Endothelial cell of umbilical vein (primary cell): ENCODE measurements at regions not wholly inside any gene's neighbourhood (a gene's known extent, or its start where the extent isn't known, plus 50 kb on each side); places are given as distances from the start of the nearest gene placed in this dataset.
"Not testable (repeated sequence)": the region's sequence is repeated elsewhere in the genome, so short reads cannot be mapped to it uniquely, and the experiment has no call there.

Source experiments
- BruUV-seq: library from RNA; stranded (reverse); fragments of 400-500 nt; replicated peaks from 2 replicates; lab custom pipeline; 2021; lab: Mats Ljungman, UMichigan
- CTCF ChIA-PET: fragments of 300-600, 350-600 bp; sonication (Branson Sonifier 250); formaldehyde crosslinking; loops from one replicate; lab custom pipeline; 2021; ENCODE audit warnings: antibody characterized with exemption, inconsistent platforms; lab: Charles Lee
- POLR2A ChIA-PET: fragments of 300-600, 350-600 bp; sonication (Branson Sonifier 250); formaldehyde crosslinking; loops from one replicate; lab custom pipeline; 2021; ENCODE audit warnings: antibody characterized with exemption, inconsistent platforms; lab: Charles Lee
- DNase-seq: peaks from one replicate; pipeline ENCODE4 v3.0.0-alpha.2; 2011; ENCODE audit warnings: low read depth, low spot score
- FAIRE-seq: peaks from 2 replicates; lab custom pipeline; 2011; peaks lifted over from hg19 to GRCh38; lab: Jason Lieb, UNC
- H2AFZ ChIP-seq: 2 replicates; pipeline ENCODE4 v1.6.0; 2012; ENCODE audit warnings: low read depth, low read length, control low read depth, inconsistent platforms
- H3K27ac ChIP-seq: 2 replicates; pipeline ENCODE4 v1.5.1; 2011; ENCODE audit warnings: low read depth, mild to moderate bottlenecking, control low read depth, low read length, moderate library complexity; ENCODE audit not compliant: insufficient read depth
- H3K27me3 ChIP-seq, 2 experiments: 2 replicates each; pipeline versions ENCODE4 v1.6.0 to v1.6.1; 2011; ENCODE audit warnings: low read length in 2 of 2, mixed read lengths in 1 of 2; ENCODE audit not compliant: control insufficient read depth in 2 of 2, insufficient read depth in 2 of 2
- H3K36me3 ChIP-seq, 2 experiments: 2 replicates in 1 of 2; 3 replicates in 1 of 2; pipeline ENCODE4 v1.5.1; 2011; ENCODE audit warnings: low read length in 2 of 2, mild to moderate bottlenecking in 1 of 2, moderate library complexity in 1 of 2; ENCODE audit not compliant: control insufficient read depth in 2 of 2, insufficient read depth in 2 of 2; ENCODE audit errors: extremely low read depth in 1 of 2
- H3K4me1 ChIP-seq: 3 replicates; pipeline ENCODE4 v1.5.1; 2011; ENCODE audit warnings: mild to moderate bottlenecking, low read length; ENCODE audit not compliant: control insufficient read depth, insufficient read depth; ENCODE audit errors: extremely low read depth
- H3K4me2 ChIP-seq: 2 replicates; pipeline ENCODE4 v1.6.1; 2011; ENCODE audit warnings: low read length, control low read depth, mixed read lengths; ENCODE audit not compliant: insufficient read depth
- H3K4me3 ChIP-seq, 3 experiments: fragments of 200-600 bp in 1 of 3; sonication (generic), shearing (Covaris generic) in 1 of 3; replicated peaks in 1 of 3; 2 replicates each; pipeline ENCODE4 v1.5.1; 2011 to 2016; ENCODE audit warnings: control low read depth in 3 of 3, low read length in 3 of 3, mild to moderate bottlenecking in 2 of 3, inconsistent platforms in 1 of 3, low read depth in 1 of 3, moderate library complexity in 1 of 3; ENCODE audit not compliant: insufficient read depth in 1 of 3
- H3K79me2 ChIP-seq: 2 replicates; pipeline ENCODE4 v1.6.0; 2012; ENCODE audit warnings: low read length, inconsistent platforms; ENCODE audit not compliant: control insufficient read depth, insufficient read depth
- H3K9ac ChIP-seq: replicated peaks from 2 replicates; pipeline ENCODE3; 2011; ENCODE audit warnings: low read length, control low read depth; ENCODE audit not compliant: insufficient read depth; ENCODE audit errors: extremely low read depth
- H3K9me1 ChIP-seq: replicated peaks from 3 replicates; pipeline ENCODE4 v1.6.0; 2011; ENCODE audit warnings: mild to moderate bottlenecking, low read length; ENCODE audit not compliant: control insufficient read depth, insufficient read depth; ENCODE audit errors: extremely low read depth
- H3K9me3 ChIP-seq: replicated peaks from 2 replicates; pipeline ENCODE4 v1.5.1; 2012; ENCODE audit warnings: low read length, inconsistent platforms; ENCODE audit not compliant: control insufficient read depth, insufficient read depth
- H4K20me1 ChIP-seq: replicated peaks from 2 replicates; pipeline ENCODE3; 2011; ENCODE audit warnings: mild to moderate bottlenecking, low read length; ENCODE audit not compliant: control insufficient read depth, insufficient read depth; ENCODE audit errors: extremely low read depth
- dilution Hi-C: fragments of 300-500 bp; cut with MboI; formaldehyde crosslinking; loops from one replicate; pipeline ENCODE4 v1.15.0; 2019; ENCODE audit warnings: low sequenced_read_pairs; ENCODE audit not compliant: extremely low pct_ligation_motif_present
- intact Hi-C: fragments of 100-400 bp; cut with micrococcal nuclease; formaldehyde crosslinking; loops from one replicate; pipeline ENCODE4 v1.10.0; 2022

- H3K9me1 ChIP-seq, intact Hi-C loops, DNase-seq, FAIRE-seq, H2AFZ ChIP-seq, H4K20me1 ChIP-seq, CTCF ChIA-PET, H3K36me3 ChIP-seq, dilution Hi-C loops, POLR2A ChIA-PET, H3K4me1 ChIP-seq, H3K4me3 ChIP-seq, H3K27me3 ChIP-seq, BruUV-seq, H3K9me3 ChIP-seq, H3K9ac ChIP-seq, H3K27ac ChIP-seq, H3K79me2 ChIP-seq, H3K4me2 ChIP-seq: not testable (repeated sequence)
Measured at GRCh38 chrX:92657593-92657992, 878.4 kb downstream of the PCDH11X start.

GRCh38 chrX:92659743-92660142 is 880.6 kb downstream of the PCDH11X start:
- H3K9me3 ChIP-seq, H3K4me1 ChIP-seq, H3K27me3 ChIP-seq, intact Hi-C loops, H3K4me2 ChIP-seq, H3K9me1 ChIP-seq, H3K27ac ChIP-seq, POLR2A ChIA-PET, BruUV-seq, H3K9ac ChIP-seq, H4K20me1 ChIP-seq, DNase-seq, dilution Hi-C loops, H3K4me3 ChIP-seq, H3K36me3 ChIP-seq, H2AFZ ChIP-seq, FAIRE-seq, CTCF ChIA-PET, H3K79me2 ChIP-seq: not testable (repeated sequence)

- FAIRE-seq, H3K4me1 ChIP-seq, H4K20me1 ChIP-seq, H3K36me3 ChIP-seq, H3K4me2 ChIP-seq, H3K79me2 ChIP-seq, POLR2A ChIA-PET, H2AFZ ChIP-seq, H3K9ac ChIP-seq, dilution Hi-C loops, H3K27ac ChIP-seq, H3K9me1 ChIP-seq, H3K4me3 ChIP-seq, H3K9me3 ChIP-seq, intact Hi-C loops, DNase-seq, CTCF ChIA-PET, H3K27me3 ChIP-seq, BruUV-seq: not testable (repeated sequence)
Measured at GRCh38 chrX:92692796-92693195, 913.6 kb downstream of the PCDH11X start.

GRCh38 chrX:92699388-92700092 is 920.4 kb downstream of the PCDH11X start:
- H3K9me3 ChIP-seq, FAIRE-seq, CTCF ChIA-PET, POLR2A ChIA-PET, H3K9me1 ChIP-seq, H3K79me2 ChIP-seq, H3K9ac ChIP-seq, H3K4me2 ChIP-seq, H3K36me3 ChIP-seq, H3K4me3 ChIP-seq, H2AFZ ChIP-seq, H3K27me3 ChIP-seq, H3K4me1 ChIP-seq, BruUV-seq, DNase-seq, intact Hi-C loops, H3K27ac ChIP-seq, dilution Hi-C loops, H4K20me1 ChIP-seq: not testable (repeated sequence)
